GM19324 (cell line): ENCODE measurements at regions not wholly inside any gene's neighbourhood (a gene's known extent, or its start where the extent isn't known, plus 50 kb on each side); places are given as distances from the start of the nearest gene placed in this dataset.

Experiments used
- ATAC-seq: cut with Tn5 transposase; IDR thresholded peaks from one replicate; pipeline ENCODE4 v1.9.1; 2021; ENCODE audit warnings: mild to moderate bottlenecking, moderate library complexity; ENCODE audit not compliant: unreplicated experiment, low FRiP score

- no peak for ATAC-seq
These were observed 77.8 kb upstream of the SMLR1 start for GRCh38 chr6:130749402-130749801.

DNA sequence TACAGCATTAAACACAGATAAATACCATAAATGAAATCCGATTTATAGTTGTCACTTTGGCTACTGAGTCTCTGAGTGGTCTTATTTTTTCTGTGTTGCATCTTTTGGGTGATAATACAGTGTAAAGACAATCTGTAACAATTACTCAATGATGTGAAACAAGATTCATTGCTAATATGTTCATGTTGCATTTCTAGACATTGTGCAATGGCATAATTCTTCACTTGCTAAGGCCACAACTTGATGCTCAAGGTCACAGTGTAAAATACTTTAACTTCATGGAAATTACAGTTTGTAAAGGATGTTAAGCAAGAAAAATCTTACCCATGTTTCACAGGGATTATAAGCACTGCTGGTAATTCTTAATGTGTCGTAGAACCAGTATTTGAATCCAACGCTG is 74.9 kb upstream of the SMLR1 start:
- ATAC-seq: no peak

- ATAC-seq: no peak
These were observed 72.3 kb upstream of the SMLR1 start for GRCh38 chr6:130754786-130755367.

- ATAC-seq: no peak
These were observed 71.7 kb upstream of the SMLR1 start for GRCh38 chr6:130755368-130756034.

- no peak for ATAC-seq
These were observed 70.4 kb upstream of the SMLR1 start for GRCh38 chr6:130756824-130757223.

DNA sequence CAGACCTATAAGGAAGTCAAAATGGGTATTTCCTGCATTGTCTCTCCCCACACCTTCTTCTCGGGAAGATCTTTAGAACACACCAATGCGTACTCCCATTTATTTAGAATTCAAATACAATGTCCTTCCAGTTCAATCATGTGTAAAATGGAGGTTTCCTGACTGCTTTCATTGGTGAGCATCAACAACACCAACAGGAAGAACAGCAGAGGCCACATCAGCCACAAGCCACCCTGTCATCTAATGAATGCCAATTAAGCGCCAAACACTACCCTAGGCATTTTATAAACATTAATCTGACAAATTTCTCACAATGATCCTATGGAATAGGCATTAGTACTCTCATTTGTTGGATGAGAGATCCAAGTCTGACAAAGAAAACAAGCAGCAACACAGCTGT is 68.4 kb upstream of the SMLR1 start:
- no peak for ATAC-seq

GRCh38 chr6:130760006-130760405 is 67.2 kb upstream of the SMLR1 start:
- ATAC-seq: no peak

GRCh38 chr6:130761286-130761685 is 65.9 kb upstream of the SMLR1 start:
- no peak for ATAC-seq

DNA sequence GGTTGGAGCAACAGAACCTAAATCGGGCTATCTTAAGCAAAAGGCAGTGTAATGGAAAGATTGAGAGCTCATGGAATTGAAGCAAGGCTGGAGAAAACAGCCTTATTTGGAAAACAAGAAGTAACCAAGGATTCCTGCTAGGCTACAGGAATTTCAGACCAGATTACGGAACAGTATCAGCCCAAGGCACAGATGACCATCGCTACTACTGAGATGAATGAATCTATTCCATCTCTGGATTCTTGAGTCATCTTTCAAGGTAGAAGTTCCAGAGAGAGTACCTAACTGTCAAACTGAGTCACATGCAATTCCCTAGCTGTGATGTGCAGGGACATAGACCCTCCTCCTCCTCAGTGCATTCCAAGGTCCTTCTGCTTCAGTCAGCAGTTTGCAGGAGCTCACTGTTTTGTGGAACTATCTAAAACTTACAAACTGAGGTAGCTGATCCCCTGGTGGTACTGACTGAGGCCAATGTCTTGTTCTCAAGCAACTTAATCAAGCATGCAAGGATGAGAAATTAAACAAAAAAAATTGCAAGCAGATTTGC is 62.0 kb upstream of the SMLR1 start:
- ATAC-seq: no peak

- no peak for ATAC-seq
These were observed 60.7 kb upstream of the SMLR1 start for GRCh38 chr6:130766239-130767144.

- ATAC-seq: no peak
These were observed 57.3 kb upstream of the SMLR1 start for GRCh38 chr6:130769861-130770260.

- no peak for ATAC-seq
These were observed 55.5 kb upstream of the SMLR1 start for GRCh38 chr6:130771741-130772140.

DNA sequence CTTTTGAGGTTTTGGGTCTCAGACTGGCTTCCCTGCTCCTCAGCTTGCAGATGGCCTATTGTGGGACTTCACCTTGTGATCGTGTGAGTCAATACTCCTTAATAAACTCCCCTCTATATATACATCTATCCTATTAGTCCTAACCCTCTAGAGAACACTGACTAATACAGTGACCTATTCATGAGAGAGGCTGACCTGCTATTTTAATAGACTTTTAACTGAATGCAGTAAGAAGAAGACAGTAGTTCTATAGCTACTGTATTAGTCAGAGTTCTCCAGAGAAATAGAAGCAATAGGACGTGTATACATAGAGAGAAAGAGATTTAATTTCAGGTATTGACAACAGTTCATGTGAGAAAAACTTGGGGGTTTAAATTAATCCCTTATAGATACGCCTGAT is 53.3 kb upstream of the SMLR1 start:
- ATAC-seq: no peak

GRCh38 chr6:130775411-130776012 is 51.7 kb upstream of the SMLR1 start:
- ATAC-seq: no peak

GRCh38 chr6:130776287-130776925 is 50.8 kb upstream of the SMLR1 start:
- peak; percentile 97 for ATAC-seq
